H9 (cell line): ENCODE measurements at regions not wholly inside any gene's neighbourhood (a gene's known extent, or its start where the extent isn't known, plus 50 kb on each side); places are given as distances from the start of the nearest gene placed in this dataset.

Experiments used
- DNase-seq: peaks from one replicate; pipeline ENCODE4 v3.0.0-alpha.2; 2017
- H2AFZ ChIP-seq: one replicate; pipeline ENCODE4 v1.6.1; 2013; ENCODE audit warnings: mild to moderate bottlenecking, low read length, control low read depth, moderate library complexity
- H2AK5ac ChIP-seq: 2 replicates; pipeline ENCODE4 v1.6.1; 2013; ENCODE audit warnings: low read length, control low read depth, mixed read lengths; ENCODE audit not compliant: insufficient read length
- H2BK120ac ChIP-seq: one replicate; pipeline ENCODE4 v1.6.1; 2013; ENCODE audit warnings: low read depth, mild to moderate bottlenecking, low read length, control low read depth, inconsistent platforms; ENCODE audit not compliant: poor library complexity, severe bottlenecking
- H2BK12ac ChIP-seq: 2 replicates; pipeline ENCODE4 v1.6.1; 2013; ENCODE audit warnings: low read length, control low read depth, mixed read lengths, low read depth; ENCODE audit not compliant: insufficient read length
- H2BK15ac ChIP-seq: 2 replicates; pipeline ENCODE4 v1.6.1; 2013; ENCODE audit warnings: low read depth, low read length, control low read depth
- H2BK20ac ChIP-seq: one replicate; pipeline ENCODE4 v1.6.1; 2013; ENCODE audit warnings: low read depth, mild to moderate bottlenecking, low read length, control low read depth, inconsistent platforms; ENCODE audit not compliant: poor library complexity, severe bottlenecking
- H2BK5ac ChIP-seq: 2 replicates; pipeline ENCODE4 v1.6.1; 2013; ENCODE audit warnings: low read length, control low read depth, mixed read lengths; ENCODE audit not compliant: insufficient read length
- H3K14ac ChIP-seq: 2 replicates; pipeline ENCODE4 v1.6.1; 2013; ENCODE audit warnings: low read length, control low read depth; ENCODE audit not compliant: insufficient read depth
- H3K18ac ChIP-seq: 2 replicates; pipeline ENCODE4 v1.6.1; 2013; ENCODE audit warnings: low read depth, mild to moderate bottlenecking, mixed read lengths, low read length, control low read depth; ENCODE audit not compliant: insufficient read length
- H3K23ac ChIP-seq: 2 replicates; pipeline ENCODE4 v1.6.1; 2013; ENCODE audit warnings: low read length, control low read depth, mixed read lengths, low read depth; ENCODE audit not compliant: insufficient read length
- H3K23me2 ChIP-seq: 2 replicates; pipeline ENCODE4 v1.6.1; 2013; ENCODE audit warnings: low read depth, mild to moderate bottlenecking, mixed read lengths, low read length, control low read depth; ENCODE audit not compliant: insufficient read length, poor library complexity, severe bottlenecking
- H3K27ac ChIP-seq: 2 replicates; pipeline ENCODE4 v1.5.1; 2013; ENCODE audit warnings: low read length, control low read depth, mixed read lengths, low read depth; ENCODE audit not compliant: insufficient read length
- H3K27me3 ChIP-seq: 2 replicates; pipeline ENCODE4 v1.6.1; 2013; ENCODE audit warnings: low read length, control low read depth, inconsistent platforms; ENCODE audit not compliant: insufficient read depth
- H3K4ac ChIP-seq: 2 replicates; pipeline ENCODE4 v1.6.1; 2013; ENCODE audit warnings: low read depth, mild to moderate bottlenecking, control low read depth, inconsistent platforms, low read length, moderate library complexity
- H3K4me1 ChIP-seq: 2 replicates; pipeline ENCODE4 v1.6.1; 2013; ENCODE audit warnings: low read length, control low read depth, inconsistent platforms; ENCODE audit not compliant: insufficient read depth
- H3K4me2 ChIP-seq: 2 replicates; pipeline ENCODE4 v1.6.1; 2013; ENCODE audit warnings: low read length, control low read depth, mixed read lengths; ENCODE audit not compliant: insufficient read length, insufficient read depth
- H3K56ac ChIP-seq: 2 replicates; pipeline ENCODE4 v1.6.1; 2013; ENCODE audit warnings: low read depth, mild to moderate bottlenecking, mixed read lengths, low read length, control low read depth; ENCODE audit not compliant: insufficient read length
- H3K79me1 ChIP-seq: 2 replicates; pipeline ENCODE4 v1.6.1; 2013; ENCODE audit warnings: low read depth, mild to moderate bottlenecking, moderate library complexity, low read length, control low read depth, inconsistent platforms; ENCODE audit not compliant: insufficient read depth, poor library complexity, severe bottlenecking
- H3K79me2 ChIP-seq: 2 replicates; pipeline ENCODE4 v1.6.1; 2013; ENCODE audit warnings: low read length, control low read depth, inconsistent platforms; ENCODE audit not compliant: insufficient read depth
- H3K9ac ChIP-seq: 2 replicates; pipeline ENCODE4 v1.6.1; 2013; ENCODE audit warnings: low read length, control low read depth, mixed read lengths; ENCODE audit not compliant: insufficient read length; ENCODE audit errors: extremely low read depth
- H3K9me3 ChIP-seq: one replicate; pipeline ENCODE4 v1.6.1; 2013; ENCODE audit warnings: low read depth, low read length, inconsistent platforms; ENCODE audit not compliant: control insufficient read depth
- H3T11ph ChIP-seq: one replicate; pipeline ENCODE4 v1.6.1; 2013; ENCODE audit warnings: mild to moderate bottlenecking, low read length, control low read depth, inconsistent platforms
- H4K20me1 ChIP-seq: one replicate; pipeline ENCODE4 v1.6.1; 2013; ENCODE audit not compliant: control insufficient read depth, insufficient read length, insufficient read depth
- H4K5ac ChIP-seq: 2 replicates; pipeline ENCODE4 v1.6.1; 2013; ENCODE audit warnings: low read depth, mild to moderate bottlenecking, mixed read lengths, low read length, control low read depth; ENCODE audit not compliant: insufficient read length
- H4K8ac ChIP-seq: replicated peaks from 2 replicates; pipeline ENCODE4 v1.6.1; 2013; ENCODE audit warnings: low read length, control low read depth, mixed read lengths, low read depth; ENCODE audit not compliant: insufficient read length
- H4K91ac ChIP-seq: 2 replicates; pipeline ENCODE4 v1.6.1; 2013; ENCODE audit warnings: low read depth, mild to moderate bottlenecking, moderate library complexity, mixed read lengths, low read length, control low read depth; ENCODE audit not compliant: insufficient read length
- H3K27ac Mint-ChIP-seq, 3 experiments: 2 replicates in 2 of 3; 3 replicates in 1 of 3; pipeline ENCODE4 v1.8.0; 2020 to 2021; ENCODE audit warnings: mixed read lengths in 3 of 3, mild to moderate bottlenecking in 1 of 3, moderate library complexity in 1 of 3
- H3K27me3 Mint-ChIP-seq: 2 replicates; pipeline ENCODE4 v1.8.0; 2021; ENCODE audit warnings: low read depth, mild to moderate bottlenecking, moderate library complexity, mixed read lengths
- H3K36me3 Mint-ChIP-seq, 3 experiments: 2 replicates in 2 of 3; 3 replicates in 1 of 3; pipeline ENCODE4 v1.8.0; 2020 to 2021; ENCODE audit warnings: low read depth in 3 of 3, mixed read lengths in 3 of 3; ENCODE audit not compliant: insufficient read depth in 1 of 3
- H3K4me1 Mint-ChIP-seq, 2 experiments: 2 replicates each; pipeline ENCODE4 v1.8.0; 2020; ENCODE audit warnings: mixed read lengths in 2 of 2
- H3K4me3 Mint-ChIP-seq, 2 experiments: 2 replicates in 1 of 2; 3 replicates in 1 of 2; pipeline ENCODE4 v1.8.0; 2020 to 2021; ENCODE audit warnings: mild to moderate bottlenecking in 2 of 2, mixed read lengths in 2 of 2, moderate library complexity in 1 of 2
- H3K9me3 Mint-ChIP-seq, 2 experiments: 2 replicates in 1 of 2; 3 replicates in 1 of 2; pipeline ENCODE4 v1.8.0; 2020; ENCODE audit warnings: mild to moderate bottlenecking in 2 of 2, mixed read lengths in 2 of 2, moderate library complexity in 1 of 2
- CTCF ChIP-seq: fragments of 200-600 bp; sonication (generic); conservative IDR thresholded peaks from 3 replicates; pipeline ENCODE4 v1.8.0; 2021; ENCODE audit warnings: antibody characterized with exemption, mild to moderate bottlenecking
- WGBS: extraction: QIAGEN DNeasy Blood & Tissue Kit; methylation state at CpG from one replicate; pipeline ENCODE4 v1.1.7; 2013; ENCODE audit warnings: missing lambda C conversion rate, low lambda C conversion rate, mixed read lengths; ENCODE audit not compliant: insufficient read length; ENCODE audit errors: extremely low coverage; 5-methylcytosine and 5-hydroxymethylcytosine counted together

GRCh38 chr6:40138273-40138720, 204.0 kb upstream of the MOCS1 start:
- Mint-ChIP-seq H3K27ac (no peak overlapping the region), H3K36me3 (peaks cover 0 to 2% (median 0%) of the 10 kb centered on the region in 3 experiments; a peak in 2 of 7 replicates), H3K9me3 (no peaks in the 10 kb centered on the region), H3K4me3 (no peak overlapping the region), H3K27me3 (peaks cover 4% of the 10 kb centered on the region), H3K4me1 (peaks cover 0 to 2% of the 10 kb centered on the region in 2 experiments; a peak in 1 of 4 replicates)
- no peak overlapping the region for H2AK5ac ChIP-seq
- no peak for DNase-seq
- no peak overlapping the region for H2BK120ac ChIP-seq
- H3K4me1 ChIP-seq, result no peaks in the 10 kb centered on the region
- H3K23ac ChIP-seq, result no peak overlapping the region
- H2AFZ ChIP-seq, result no peak overlapping the region
- no peak overlapping the region for H3K4me2 ChIP-seq
- no peaks in the 10 kb centered on the region for H3K9me3 ChIP-seq
- H3K79me1 ChIP-seq, result no peaks in the 10 kb centered on the region
- H3K27me3 ChIP-seq, result no peaks in the 10 kb centered on the region
- no peak overlapping the region for H2BK12ac ChIP-seq
- no peak overlapping the region for H2BK20ac ChIP-seq
- H3K27ac ChIP-seq, result no peak overlapping the region
- no CpG with 5 or more reads among the region's 4 CpGs for WGBS
- no peak overlapping the region for H3K14ac ChIP-seq
- H4K8ac ChIP-seq, result no peak overlapping the region
- no peak overlapping the region for H3K4ac ChIP-seq
- no peak overlapping the region for H2BK5ac ChIP-seq
- no peak overlapping the region for H3K18ac ChIP-seq
- no peaks in the 10 kb centered on the region for H3K79me2 ChIP-seq
- no peak overlapping the region for H3K56ac ChIP-seq
- no peaks in the 10 kb centered on the region for H3K23me2 ChIP-seq
- no peak for TF ChIP-seq CTCF
- H2BK15ac ChIP-seq, result no peak overlapping the region
- H3K9ac ChIP-seq, result no peak overlapping the region
- H4K5ac ChIP-seq, result no peak overlapping the region
- H3T11ph ChIP-seq, result no peak overlapping the region
- no peak overlapping the region for H4K91ac ChIP-seq
- no peaks in the 10 kb centered on the region for H4K20me1 ChIP-seq
